SJCRH30 (cell line): ENCODE measurements at regions not wholly inside any gene's neighbourhood (a gene's known extent, or its start where the extent isn't known, plus 50 kb on each side); places are given as distances from the start of the nearest gene placed in this dataset.
"Not testable (repeated sequence)": the region's sequence is repeated elsewhere in the genome, so short reads cannot be mapped to it uniquely, and the experiment has no call there.

ENCODE experiments used
- DNase-seq, 2 experiments: peaks; one replicate each; pipeline ENCODE4 v3.0.0-alpha.2; 2015 to 2020
- H3K27ac ChIP-seq: fragments of 250-450 bp; sonication (Bioruptor Pico); 2 replicates; pipeline ENCODE4 v1.5.1; 2020; ENCODE audit warnings: mild to moderate bottlenecking, moderate library complexity
- H3K27me3 ChIP-seq: fragments of 250-450 bp; sonication (Bioruptor Pico); 2 replicates; pipeline ENCODE4 v1.5.1; 2020; ENCODE audit warnings: mild to moderate bottlenecking, moderate library complexity
- H3K36me3 ChIP-seq: fragments of 250-450 bp; sonication (Bioruptor Pico); 2 replicates; pipeline ENCODE4 v1.5.1; 2020; ENCODE audit warnings: mild to moderate bottlenecking, moderate library complexity
- H3K4me1 ChIP-seq: fragments of 250-450 bp; sonication (Bioruptor Pico); 2 replicates; pipeline ENCODE4 v1.5.1; 2020; ENCODE audit warnings: mild to moderate bottlenecking, moderate library complexity
- H3K4me3 ChIP-seq: fragments of 250-450 bp; sonication (Bioruptor Pico); 2 replicates; pipeline ENCODE4 v1.5.1; 2020; ENCODE audit warnings: mild to moderate bottlenecking, moderate library complexity
- H3K9me3 ChIP-seq: fragments of 250-450 bp; sonication (Bioruptor Pico); replicated peaks from 2 replicates; pipeline ENCODE4 v1.5.1; 2020; ENCODE audit warnings: mild to moderate bottlenecking, moderate library complexity

GRCh38 chr22:48757581-48757980 is 1070.1 kb downstream of the BRD1 start:
- Histone ChIP-seq H3K4me3 (no peak overlapping the region), H3K27ac (no peak overlapping the region), H3K27me3 (peaks cover 8% of the 10 kb centered on the region), H3K9me3 (no peaks in the 10 kb centered on the region), H3K4me1 (no peaks in the 10 kb centered on the region), H3K36me3 (no peaks in the 10 kb centered on the region)
- no peak for DNase-seq

- H3K9me3 ChIP-seq, DNase-seq, H3K36me3 ChIP-seq, H3K4me3 ChIP-seq, H3K4me1 ChIP-seq, H3K27me3 ChIP-seq, H3K27ac ChIP-seq: not testable (repeated sequence)
These were observed 1070.5 kb downstream of the BRD1 start for GRCh38 chr22:48757135-48757534.

- no peaks in the 10 kb centered on the region for H3K36me3 ChIP-seq
- H3K4me1 ChIP-seq = no peaks in the 10 kb centered on the region
- no peak overlapping the region for H3K27ac ChIP-seq
- H3K9me3 ChIP-seq = no peaks in the 10 kb centered on the region
- DNase-seq = no peak
- H3K4me3 ChIP-seq = no peak overlapping the region
- H3K27me3 ChIP-seq = peaks cover 8% of the 10 kb centered on the region
These were observed 1071.2 kb downstream of the BRD1 start for GRCh38 chr22:48756146-48757111.

- H3K9me3 ChIP-seq = no peaks in the 10 kb centered on the region
- H3K4me3 ChIP-seq = no peak overlapping the region
- no peaks in the 10 kb centered on the region for H3K4me1 ChIP-seq
- DNase-seq = no peak
- H3K36me3 ChIP-seq = no peaks in the 10 kb centered on the region
- no peak overlapping the region for H3K27ac ChIP-seq
- peaks cover 8% of the 10 kb centered on the region for H3K27me3 ChIP-seq
These were observed 1072.4 kb downstream of the BRD1 start for GRCh38 chr22:48755059-48755949.

- no peaks in the 10 kb centered on the region for H3K36me3 ChIP-seq
These were observed 1073.0 kb downstream of the BRD1 start for GRCh38 chr22:48754611-48755058.

GRCh38 chr22:48753752-48754517 is 1073.7 kb downstream of the BRD1 start:
- no peak for DNase-seq
- no peaks in the 10 kb centered on the region for H3K36me3 ChIP-seq
- peaks cover 8% of the 10 kb centered on the region for H3K27me3 ChIP-seq
- H3K27ac ChIP-seq = no peak overlapping the region
- no peak overlapping the region for H3K4me3 ChIP-seq
- no peaks in the 10 kb centered on the region for H3K4me1 ChIP-seq
- H3K9me3 ChIP-seq = no peaks in the 10 kb centered on the region

More at GRCh38 chr22:48754611-48755058, 1073.0 kb downstream of the BRD1 start:
- H3K4me3 ChIP-seq = no peak overlapping the region
- H3K27ac ChIP-seq = no peak overlapping the region
- DNase-seq = no peak
- no peaks in the 10 kb centered on the region for H3K4me1 ChIP-seq
- peaks cover 8% of the 10 kb centered on the region for H3K27me3 ChIP-seq
- no peaks in the 10 kb centered on the region for H3K9me3 ChIP-seq

GRCh38 chr22:48753381-48753730 is 1074.3 kb downstream of the BRD1 start:
- no peak overlapping the region for H3K4me3 ChIP-seq
- no peaks in the 10 kb centered on the region for H3K36me3 ChIP-seq
- H3K27ac ChIP-seq = no peak overlapping the region
- peaks cover 8% of the 10 kb centered on the region for H3K27me3 ChIP-seq
- H3K4me1 ChIP-seq = no peaks in the 10 kb centered on the region
- H3K9me3 ChIP-seq = no peaks in the 10 kb centered on the region
- no peak for DNase-seq

GRCh38 chr22:48752451-48753380 is 1075.0 kb downstream of the BRD1 start:
- DNase-seq = no peak
- no peaks in the 10 kb centered on the region for H3K9me3 ChIP-seq
- no peak overlapping the region for H3K4me3 ChIP-seq

GRCh38 chr22:48751539-48752437 is 1075.9 kb downstream of the BRD1 start:
- Histone ChIP-seq H3K27me3 (peaks cover 8% of the 10 kb centered on the region), H3K27ac (no peak overlapping the region), H3K36me3 (no peaks in the 10 kb centered on the region), H3K4me1 (no peaks in the 10 kb centered on the region), H3K4me3 (no peak overlapping the region), H3K9me3 (no peaks in the 10 kb centered on the region)
- no peak for DNase-seq

More at GRCh38 chr22:48752451-48753380, 1075.0 kb downstream of the BRD1 start:
- Histone ChIP-seq H3K36me3 (no peaks in the 10 kb centered on the region), H3K27ac (no peak overlapping the region), H3K4me1 (no peaks in the 10 kb centered on the region), H3K27me3 (peaks cover 8% of the 10 kb centered on the region)

GRCh38 chr22:48750826-48751440 is 1076.7 kb downstream of the BRD1 start:
- H3K36me3 ChIP-seq = no peaks in the 10 kb centered on the region
- no peak overlapping the region for H3K27ac ChIP-seq
- no peaks in the 10 kb centered on the region for H3K4me1 ChIP-seq
- no peak for DNase-seq
- H3K4me3 ChIP-seq = no peak overlapping the region
- no peaks in the 10 kb centered on the region for H3K9me3 ChIP-seq
- peaks cover 4% of the 10 kb centered on the region for H3K27me3 ChIP-seq

- peaks cover under 1% of the 10 kb centered on the region; the same call in 1 of the 2 replicates for H3K27me3 ChIP-seq
- H3K4me1 ChIP-seq = no peaks in the 10 kb centered on the region
- H3K36me3 ChIP-seq = no peaks in the 10 kb centered on the region
- no peak for DNase-seq
- no peaks in the 10 kb centered on the region for H3K9me3 ChIP-seq
- H3K27ac ChIP-seq = no peak overlapping the region
- no peak overlapping the region for H3K4me3 ChIP-seq
These were observed 1077.4 kb downstream of the BRD1 start for GRCh38 chr22:48750282-48750681.

- no peaks in the 10 kb centered on the region for H3K27me3 ChIP-seq
- no peak for DNase-seq
- no peaks in the 10 kb centered on the region for H3K36me3 ChIP-seq
These were observed 1078.0 kb downstream of the BRD1 start for GRCh38 chr22:48749555-48750227.

More at GRCh38 chr22:48749555-48750227, 1078.0 kb downstream of the BRD1 start:
- Histone ChIP-seq H3K27ac (no peak overlapping the region), H3K4me1 (no peaks in the 10 kb centered on the region), H3K9me3 (no peaks in the 10 kb centered on the region), H3K4me3 (no peak overlapping the region)
